NOMO-1 (cell line): ENCODE measurements at regions not wholly inside any gene's neighbourhood (a gene's known extent, or its start where the extent isn't known, plus 50 kb on each side); places are given as distances from the start of the nearest gene placed in this dataset.

Experiments
- DNase-seq, 2 experiments: peaks; one replicate each; lab custom pipeline; 2025; ENCODE audit not compliant: unreplicated experiment in 2 of 2; lab: John Stamatoyannopoulos, UW

- no peak for DNase-seq
Measured at GRCh38 chr1:83110156-83110555, 888.8 kb downstream of the TTLL7 start.

- DNase-seq: no peak
Measured at GRCh38 chr1:83109692-83110091, 889.2 kb downstream of the TTLL7 start.

DNA sequence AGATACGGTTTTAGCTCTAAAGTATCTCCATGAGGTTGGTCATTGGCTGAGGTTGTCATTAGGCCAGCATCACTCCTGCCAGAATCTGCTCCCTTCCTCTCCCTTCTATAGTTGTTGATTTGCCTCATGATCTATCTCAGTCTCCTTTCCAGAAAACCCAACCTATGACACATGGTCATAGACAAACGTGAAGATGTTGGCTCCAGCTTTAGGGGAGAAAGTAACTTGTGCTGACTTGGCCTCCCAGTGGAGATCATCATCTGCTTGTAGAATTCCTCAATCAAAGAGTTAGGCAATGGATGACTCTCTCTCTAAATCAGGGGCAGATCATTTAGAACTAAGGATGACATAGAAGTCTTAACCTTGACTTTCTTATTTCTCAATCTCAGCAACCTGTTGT, 894.4 kb downstream of the TTLL7 start:
- no peak for DNase-seq

DNA sequence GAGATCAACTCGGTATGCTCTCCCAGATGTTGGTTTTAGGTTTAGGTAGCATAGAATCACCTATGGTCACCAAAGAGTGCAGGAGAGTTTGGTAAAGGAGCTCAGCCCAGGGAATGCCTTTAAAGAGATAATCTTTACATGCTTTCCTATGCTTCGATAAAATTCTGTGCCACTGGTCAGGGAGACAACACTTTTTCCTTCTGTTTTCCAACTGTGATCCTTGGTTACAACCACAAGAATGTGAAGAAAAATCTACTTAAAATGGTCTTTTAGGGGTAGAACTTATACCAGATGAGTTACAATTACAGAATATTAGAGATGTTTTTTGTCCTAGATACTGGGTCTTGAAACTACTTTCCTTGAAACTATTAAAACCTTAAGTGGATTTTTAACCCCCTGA, 895.6 kb downstream of the TTLL7 start:
- DNase-seq: no peak

- no peak for DNase-seq
Measured at GRCh38 chr1:83102630-83103071, 896.3 kb downstream of the TTLL7 start.

- no peak for DNase-seq
Measured at GRCh38 chr1:83101406-83101805, 897.5 kb downstream of the TTLL7 start.

- no peak for DNase-seq
Measured at GRCh38 chr1:83100133-83100532, 898.8 kb downstream of the TTLL7 start.

- DNase-seq: no peak
Measured at GRCh38 chr1:83098791-83099190, 900.1 kb downstream of the TTLL7 start.

- no peak for DNase-seq
Measured at GRCh38 chr1:83098131-83098530, 900.8 kb downstream of the TTLL7 start.

DNA sequence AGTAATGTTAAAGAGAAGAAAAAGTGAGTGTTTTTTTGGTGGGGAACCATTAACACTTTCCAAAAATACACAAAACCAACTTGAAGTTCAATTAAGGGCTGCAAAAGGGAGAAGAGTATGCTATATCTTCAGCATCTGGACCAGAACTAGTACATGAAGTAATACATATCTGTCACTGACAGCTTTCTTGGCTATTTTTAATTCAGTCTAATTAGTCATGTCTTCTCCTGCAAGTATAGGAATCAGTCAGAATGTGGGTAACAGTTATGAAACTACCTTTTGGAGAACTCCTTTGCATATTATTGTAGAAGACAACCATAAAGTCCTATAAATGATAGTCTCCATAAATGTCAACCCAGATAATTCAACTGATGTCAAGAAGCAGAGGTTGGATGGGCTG, 901.2 kb downstream of the TTLL7 start:
- DNase-seq: no peak

DNA sequence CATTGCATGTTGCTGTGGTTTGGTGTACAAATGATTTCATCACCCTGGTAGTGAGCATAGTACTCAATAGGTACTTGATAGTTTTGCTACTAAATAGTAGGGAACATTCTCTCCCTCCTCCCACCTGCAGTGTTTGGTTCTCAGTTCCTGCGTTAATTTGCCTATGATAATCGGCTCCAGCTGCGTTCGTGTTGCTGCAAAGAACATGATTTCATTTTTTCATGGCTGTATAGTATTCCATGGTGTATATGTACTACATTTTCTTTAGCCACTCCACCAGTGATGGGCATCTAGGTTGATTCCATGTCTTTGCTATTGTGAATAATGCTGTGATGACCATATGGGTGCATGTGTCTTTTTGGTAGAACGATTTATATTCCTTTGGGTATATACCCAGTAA, 903.4 kb downstream of the TTLL7 start:
- no peak for DNase-seq

DNA sequence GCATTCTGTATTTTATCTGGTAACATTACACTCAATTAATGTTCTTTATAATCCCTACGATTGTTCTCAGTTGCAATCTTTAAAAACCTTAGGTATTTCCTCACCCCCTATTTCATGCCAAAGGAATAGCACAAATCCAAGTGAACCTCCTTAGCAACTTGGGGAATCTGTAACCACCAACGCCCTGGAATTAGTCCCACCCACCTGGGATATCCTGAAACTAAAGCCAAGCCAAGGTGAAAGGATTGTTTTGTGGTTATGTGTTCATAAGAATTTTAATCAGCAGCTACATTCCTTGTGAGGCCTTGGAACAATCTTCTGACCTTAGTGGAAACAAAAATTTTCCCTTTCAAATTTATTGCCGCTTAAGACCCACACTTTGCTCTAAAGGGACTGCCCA, 908.7 kb downstream of the TTLL7 start:
- DNase-seq: no peak

- no peak for DNase-seq
Measured at GRCh38 chr1:83087851-83088250, 911.1 kb downstream of the TTLL7 start.

DNA sequence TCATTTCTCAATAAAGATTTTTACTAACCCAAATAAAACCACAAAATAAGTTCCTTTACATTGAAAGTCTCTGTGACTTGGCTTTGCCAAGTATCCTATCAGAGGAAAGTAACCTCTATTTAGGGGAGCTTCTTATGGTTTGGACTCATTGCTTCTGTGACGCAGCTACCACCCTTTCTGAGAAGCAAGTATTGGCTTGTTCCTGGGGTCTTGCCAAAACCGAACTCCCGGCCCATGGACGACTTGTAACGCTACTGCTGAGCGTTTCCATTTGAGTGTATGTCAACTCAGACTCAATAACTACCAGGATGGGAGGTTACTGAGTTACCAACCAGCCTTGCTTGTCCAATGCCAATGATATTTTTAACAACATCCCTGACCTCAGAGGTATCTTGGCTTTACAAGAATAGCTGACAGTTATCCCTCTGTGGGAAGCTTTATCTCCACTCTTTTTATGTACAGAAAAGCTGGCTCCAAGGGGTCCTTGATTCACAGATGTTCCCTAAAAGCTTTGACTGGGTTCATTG, 911.9 kb downstream of the TTLL7 start:
- DNase-seq: no peak

DNA sequence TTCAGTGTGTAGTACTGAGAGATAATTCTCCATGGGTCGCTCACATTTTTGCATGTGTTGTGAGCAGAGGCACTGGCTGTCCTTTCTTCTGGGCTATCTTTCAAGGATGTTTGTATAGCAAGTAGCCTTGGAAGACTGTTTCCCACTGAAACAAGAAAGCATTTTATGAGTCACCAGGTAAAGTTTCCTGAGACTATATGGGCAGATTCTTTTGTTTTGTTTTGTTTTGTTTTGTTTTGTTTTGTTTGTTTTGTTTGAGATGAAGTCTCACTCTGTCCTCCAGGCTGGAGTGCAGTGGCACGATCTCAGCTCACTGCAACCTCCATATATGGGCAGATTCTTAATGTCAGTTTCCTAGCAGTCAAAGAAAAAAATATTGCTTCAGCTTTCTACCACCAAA, 912.6 kb downstream of the TTLL7 start:
- no peak for DNase-seq

- DNase-seq: no peak
Measured at GRCh38 chr1:83083589-83084224, 915.2 kb downstream of the TTLL7 start.

DNA sequence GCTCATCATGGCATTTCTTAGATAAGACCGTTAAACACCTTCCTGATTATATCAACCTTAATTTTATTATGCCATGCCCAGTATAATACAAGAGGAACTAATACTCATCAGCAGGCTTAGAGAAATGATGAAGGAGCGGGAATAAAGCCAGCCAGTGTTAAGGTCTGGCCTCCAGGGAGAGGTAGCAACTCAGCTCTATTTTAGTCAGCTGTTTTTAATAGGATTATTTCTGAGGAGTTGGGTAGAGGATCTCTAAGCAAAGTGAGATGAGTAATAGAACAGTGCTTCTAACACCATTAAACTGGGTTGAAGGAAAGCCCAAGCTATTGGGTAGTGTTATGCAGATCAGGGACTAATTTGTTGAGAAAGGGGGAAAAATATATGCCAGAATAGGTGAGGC, 921.5 kb downstream of the TTLL7 start:
- no peak for DNase-seq

GRCh38 chr1:83075107-83075506, 923.8 kb downstream of the TTLL7 start:
- DNase-seq: no peak

DNA sequence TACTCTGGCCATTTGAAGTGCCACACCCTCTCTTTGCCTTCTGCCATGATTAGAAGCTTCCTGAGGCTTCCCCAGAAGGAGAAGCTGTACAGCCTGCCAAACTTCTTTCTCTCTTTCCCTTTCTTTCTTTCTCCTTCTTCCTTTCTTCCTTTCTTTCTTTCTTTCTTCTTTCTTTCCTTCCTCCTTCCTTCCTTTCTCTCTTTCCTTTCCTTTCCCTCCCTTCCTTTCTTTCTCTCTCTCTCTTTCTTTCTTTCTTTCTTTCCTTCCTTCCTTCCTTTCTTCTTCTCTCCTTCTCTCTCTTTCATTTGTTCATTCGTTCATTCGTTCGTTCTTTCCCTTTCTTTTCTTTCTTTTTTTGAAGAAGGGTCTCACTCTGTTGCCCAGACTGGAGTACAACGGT, 931.0 kb downstream of the TTLL7 start:
- DNase-seq: no peak

DNA sequence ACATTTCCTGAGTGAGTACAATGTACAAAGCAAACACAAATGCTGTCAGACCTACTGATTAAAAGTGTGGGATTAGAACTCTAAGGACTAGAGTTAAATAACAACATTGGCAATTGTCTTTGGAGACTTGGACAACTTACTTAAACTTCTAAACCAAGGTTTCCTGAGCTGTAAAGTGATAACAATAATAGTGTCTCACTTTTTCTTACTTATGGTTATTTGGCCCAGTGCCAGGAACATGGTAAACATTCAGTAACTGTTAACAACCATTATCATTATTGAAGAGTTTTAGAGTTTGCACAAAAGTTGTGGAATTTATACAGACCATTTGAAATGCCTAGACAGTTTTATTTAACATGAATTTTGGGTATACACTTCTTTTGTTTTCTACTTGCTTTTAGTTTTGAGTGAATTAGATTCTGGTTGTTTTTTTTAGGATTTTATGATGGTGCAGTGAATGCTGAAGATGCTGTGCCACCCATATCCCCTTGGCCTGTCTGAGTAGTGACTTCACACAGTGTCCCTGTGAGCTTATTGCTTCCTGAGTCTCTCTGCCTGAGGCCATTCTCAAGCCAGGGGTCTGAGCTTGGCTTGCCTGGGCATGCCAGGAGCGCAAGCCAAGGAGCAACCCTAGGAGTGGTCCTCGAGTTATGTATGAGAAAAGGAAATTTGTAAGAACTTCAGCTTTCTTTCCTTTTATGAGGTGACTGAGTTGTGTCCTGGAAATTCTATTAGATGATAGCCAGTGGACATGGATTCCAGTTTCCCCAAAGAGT, 932.8 kb downstream of the TTLL7 start:
- DNase-seq: no peak

DNA sequence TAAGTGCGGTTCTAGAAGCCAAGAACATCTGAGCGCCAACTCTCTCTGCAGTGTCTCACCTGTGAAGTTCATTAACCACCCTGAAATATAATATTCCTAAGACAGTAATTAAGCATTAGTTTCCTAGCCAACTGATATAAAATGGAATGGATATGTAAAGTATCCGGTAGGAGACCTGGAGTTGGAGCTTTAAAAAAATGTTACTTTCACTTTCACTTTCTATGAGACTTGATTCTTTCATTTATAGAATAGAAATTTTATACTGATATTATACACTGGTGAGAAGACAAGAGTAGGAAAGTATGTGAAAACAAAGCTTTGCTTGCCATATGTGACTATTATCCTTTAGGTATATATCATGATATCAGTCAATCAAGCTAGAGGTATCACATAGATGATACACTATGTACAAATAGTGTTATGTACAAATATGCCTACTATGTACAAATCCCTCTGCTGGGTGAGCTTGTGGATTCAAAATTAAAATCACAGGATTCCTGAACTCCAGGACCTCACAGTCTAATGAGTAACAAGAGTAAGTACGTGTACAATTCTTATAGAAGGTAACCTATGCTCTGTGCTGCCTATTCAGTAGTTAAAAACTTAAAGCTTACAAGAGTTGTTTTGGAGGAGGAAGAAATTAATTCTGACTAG, 934.2 kb downstream of the TTLL7 start:
- DNase-seq: no peak
